ENCODE measurements at regions not wholly inside any gene's neighbourhood (a gene's known extent, or its start where the extent isn't known, plus 50 kb on each side); places are given as distances from the start of the nearest gene placed in this dataset.

DNA sequence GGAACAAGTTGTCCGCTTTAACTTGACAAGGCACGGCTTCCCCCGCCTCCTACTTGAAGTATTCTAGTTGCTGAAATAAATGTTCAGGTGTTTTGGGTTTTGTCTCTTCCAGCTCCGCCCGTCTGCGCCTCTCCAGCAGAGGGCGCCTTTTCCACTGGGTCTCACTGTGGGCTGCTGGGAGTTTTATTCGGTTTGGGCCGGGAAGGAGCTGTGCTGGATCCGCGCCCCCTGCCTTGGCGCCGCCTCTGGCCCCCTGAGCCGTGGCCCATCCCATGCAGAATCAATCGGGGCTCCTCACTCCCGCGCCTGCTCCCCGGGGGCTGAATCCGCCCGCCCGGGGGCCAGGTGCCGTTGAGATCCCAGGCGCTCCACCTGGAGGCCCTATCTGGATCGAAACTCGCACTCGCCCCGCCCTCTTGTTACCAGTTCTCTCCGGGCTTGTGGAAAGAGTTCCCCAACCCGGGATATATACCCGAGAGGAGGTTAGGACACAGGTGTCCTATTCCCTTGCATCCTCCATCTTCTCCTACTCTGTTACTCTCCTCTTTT is 51.0 kb upstream of the TCF21 start:
- ChIA-PET CTCF (interaction anchor here (0.8 to 8.4 kb wide), 11 partner anchors 9 to 268 kb away, joined by 3 to 47 read pairs (median 5); no protein-coding TSS in a partner anchor), POLR2A (no interaction called here)
- DNase-seq (ENCODE audit: low read depth): no peak
- TF ChIP-seq CTCF (IDR thresholded peaks at IDR 0.05; ENCODE audit: insufficient read depth, low read depth, low read length): peak; percentile 73
- no peaks in the 10 kb centered on the region for H3K27me3 ChIP-seq (ENCODE audit: control insufficient read depth, insufficient read depth, low read length)
- H3K36me3 ChIP-seq (ENCODE audit: control insufficient read depth, insufficient read depth, low read length): no peaks in the 10 kb centered on the region
- H3K4me3 ChIP-seq (ENCODE audit: low read depth, low read length): peak overlapping the region; percentile 32

Data from BJ (cell line).